ENCODE measurements at regions not wholly inside any gene's neighbourhood (a gene's known extent, or its start where the extent isn't known, plus 50 kb on each side); places are given as distances from the start of the nearest gene placed in this dataset.

- intact Hi-C loops (cut with micrococcal nuclease) = no loop called here
- 0% methylated on average over 3 of the region's 3 CpGs for WGBS (ENCODE audit: insufficient coverage, low coverage, missing lambda C conversion rate)
- TF ChIP-seq ZNF507 (tag; conservative IDR thresholded peaks at IDR 0.05) (no peak), NR3C1 (CRISPR knock-in tag; IDR thresholded peaks at IDR 0.05) (no peak), CSDE1 (IDR thresholded peaks at IDR 0.05) (no peak), GATA2 (CRISPR knock-in tag; IDR thresholded peaks at IDR 0.05) (no peak), ELF1 (tag; IDR thresholded peaks at IDR 0.05) (no peak), GTF2F1 (IDR thresholded peaks at IDR 0.05; ENCODE audit: low read depth, low read length) (no peak), RBM22 (IDR thresholded peaks at IDR 0.05; ENCODE audit: low read depth, low read length, poor library complexity, severe bottlenecking) (no peak), ZBTB17 (CRISPR knock-in tag; IDR thresholded peaks at IDR 0.05) (no peak), ZNF121 (CRISPR knock-in tag; conservative IDR thresholded peaks at IDR 0.05) (no peak), MYC (IDR thresholded peaks at IDR 0.05; ENCODE audit: low read depth, low read length) (no peak), MYC (CRISPR knock-in tag; IDR thresholded peaks at IDR 0.05; ENCODE audit: borderline replicate concordance, low read depth) (no peak), MTF1 (CRISPR knock-in tag; IDR thresholded peaks at IDR 0.05; ENCODE audit: borderline replicate concordance) (no peak), KAT2B (IDR thresholded peaks at IDR 0.05; ENCODE audit: low read depth, low read length) (no peak), PHB2 (IDR thresholded peaks at IDR 0.05; ENCODE audit: low read depth) (no peak), ZNF589 (CRISPR knock-in tag; IDR thresholded peaks at IDR 0.05; ENCODE audit: low read depth) (no peak), CREB3L1 (IDR thresholded peaks at IDR 0.05; ENCODE audit: borderline replicate concordance, low read depth) (no peak)
Measured at GRCh38 chr5:2985718-2986117, 234.2 kb upstream of the IRX2 start.

More at GRCh38 chr5:2985718-2986117, 234.2 kb upstream of the IRX2 start:
- Histone ChIP-seq H3K9me1 (ENCODE audit: control insufficient read depth, insufficient read depth, low read length) (no peaks in the 10 kb centered on the region), H4K20me1 (replicated peaks; ENCODE audit: control insufficient read depth, insufficient read depth, low read length) (no peaks in the 10 kb centered on the region), H2AFZ (ENCODE audit: low read depth, low read length) (no peak overlapping the region), H3K9me3 (replicated peaks; ENCODE audit: control insufficient read depth, insufficient read depth, low read depth, low read length) (no peaks in the 10 kb centered on the region; the same call in 1 of the 2 replicates), H3K79me2 (ENCODE audit: control insufficient read depth, insufficient read depth, low read length) (no peaks in the 10 kb centered on the region), H3K4me1 (replicated peaks in 1 of 2; ENCODE audit: control insufficient read depth in 2 of 2, insufficient read depth in 2 of 2, low read length in 2 of 2) (no peaks in the 10 kb centered on the region), H3K36me3 (ENCODE audit: control insufficient read depth, insufficient read depth, low read length) (no peaks in the 10 kb centered on the region), H3K27me3 (ENCODE audit: control insufficient read depth in 2 of 2, insufficient read depth in 2 of 2, low read length in 2 of 2) (no peaks in the 10 kb centered on the region; a peak in 2 of 5 replicates), H3K27ac (ENCODE audit: extremely low read depth, low read depth, low read length) (no peak overlapping the region), H3K4me3 (no peak overlapping the region), H3K4me2 (ENCODE audit: insufficient read depth, low read length) (no peak overlapping the region), H3K9ac (ENCODE audit: insufficient read depth in 1 of 2, low read depth in 2 of 2, low read length in 2 of 2) (no peak overlapping the region)
- BruUV-seq (replicated peaks) = no TSS peak
- FAIRE-seq (no peak), ATAC-seq (no peak), DNase-seq (ENCODE audit: extremely low read depth in 1 of 4, low spot score in 3 of 4) (no peak)
- POLR2A ChIA-PET = no interaction called here
- CTCF ChIA-PET (ENCODE audit: low intra/inter-chr PET ratio) = no interaction called here
- in situ Hi-C loops (cut with MboI) = no loop called here
